ENCODE measurements at regions not wholly inside any gene's neighbourhood (a gene's known extent, or its start where the extent isn't known, plus 50 kb on each side); places are given as distances from the start of the nearest gene placed in this dataset.

DNA sequence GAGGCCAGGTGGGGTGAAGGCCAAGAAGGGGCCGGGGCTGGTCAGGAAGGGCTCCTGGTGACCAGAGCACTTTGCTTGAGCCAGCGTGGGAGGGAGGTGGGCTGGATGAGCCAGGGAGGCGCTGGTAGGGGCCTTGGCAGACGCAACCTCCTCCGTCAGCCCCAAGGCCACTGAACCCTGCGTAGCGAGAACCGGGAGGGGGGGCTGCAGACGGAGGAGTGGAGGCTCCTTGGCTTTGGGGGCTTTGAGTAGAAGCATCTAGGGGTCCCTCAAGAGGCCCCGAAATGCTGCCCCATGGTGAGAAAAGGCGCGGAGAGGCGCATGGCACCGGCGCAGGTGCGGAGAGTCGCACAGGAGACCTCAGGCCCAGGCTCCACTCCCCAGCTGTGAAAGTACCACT is 1888.0 kb upstream of the CDH9 start:
- Histone ChIP-seq H3K9me3 (ENCODE audit: control insufficient read depth, insufficient read depth, low read depth, low read length) (no peaks in the 10 kb centered on the region), H4K20me1 (ENCODE audit: control insufficient read depth, extremely low read depth, insufficient read depth, low read length) (no peaks in the 10 kb centered on the region), H2AFZ (ENCODE audit: low read length) (no peak overlapping the region), H3K4me2 (ENCODE audit: extremely low read depth, insufficient read depth, low read length) (no peak overlapping the region), H3K9ac (ENCODE audit: insufficient read depth, low read length) (no peak overlapping the region), H3K27ac (ENCODE audit: insufficient read depth, low read length) (no peak overlapping the region), H3K4me1 (ENCODE audit: control insufficient read depth, extremely low read depth, insufficient read depth, low read length) (no peaks in the 10 kb centered on the region), H3K4me3 (replicated peaks in 1 of 4; ENCODE audit: control extremely low read depth in 1 of 4, insufficient read depth in 1 of 4, low read depth in 3 of 4, low read length in 4 of 4) (no peak overlapping the region), H3K79me2 (ENCODE audit: control insufficient read depth, insufficient read depth, low read length) (no peaks in the 10 kb centered on the region), H3K36me3 (ENCODE audit: control insufficient read depth, insufficient read depth, low read length) (no peaks in the 10 kb centered on the region), H3K27me3 (ENCODE audit: control insufficient read depth, insufficient read depth, low read length) (no peaks in the 10 kb centered on the region)
- TF ChIP-seq EZH2 (IDR thresholded peaks at IDR 0.05; ENCODE audit: low read length, missing control alignments), result no peak
- TF ChIP-seq CTCF (conservative IDR thresholded peaks at IDR 0.05 in 1 of 2, IDR thresholded peaks at IDR 0.05 in 1 of 2; ENCODE audit: low read depth in 1 of 2, low read length in 2 of 2), result no peak
- DNase-seq (ENCODE audit: low read depth in 2 of 2), result no peak

- no peaks in the 10 kb centered on the region for H3K79me2 ChIP-seq (ENCODE audit: control insufficient read depth, insufficient read depth, low read length)
- no peak overlapping the region for H3K4me2 ChIP-seq (ENCODE audit: extremely low read depth, insufficient read depth, low read length)
- no peak overlapping the region for H3K9ac ChIP-seq (ENCODE audit: insufficient read depth, low read length)
- no peaks in the 10 kb centered on the region for H3K27me3 ChIP-seq (ENCODE audit: control insufficient read depth, insufficient read depth, low read length)
- H3K9me3 ChIP-seq (ENCODE audit: control insufficient read depth, insufficient read depth, low read depth, low read length), result no peaks in the 10 kb centered on the region
- no peak overlapping the region for H3K4me3 ChIP-seq (replicated peaks in 1 of 4; ENCODE audit: control extremely low read depth in 1 of 4, insufficient read depth in 1 of 4, low read depth in 3 of 4, low read length in 4 of 4)
- no peaks in the 10 kb centered on the region for H4K20me1 ChIP-seq (ENCODE audit: control insufficient read depth, extremely low read depth, insufficient read depth, low read length)
- no peak overlapping the region for H2AFZ ChIP-seq (ENCODE audit: low read length)
- no peak for DNase-seq (ENCODE audit: low read depth in 2 of 2)
- H3K36me3 ChIP-seq (ENCODE audit: control insufficient read depth, insufficient read depth, low read length), result no peaks in the 10 kb centered on the region
- no peak overlapping the region for H3K27ac ChIP-seq (ENCODE audit: insufficient read depth, low read length)
- TF ChIP-seq EZH2 (IDR thresholded peaks at IDR 0.05; ENCODE audit: low read length, missing control alignments) (no peak), CTCF (conservative IDR thresholded peaks at IDR 0.05 in 1 of 2, IDR thresholded peaks at IDR 0.05 in 1 of 2; ENCODE audit: low read depth in 1 of 2, low read length in 2 of 2) (no peak)
- H3K4me1 ChIP-seq (ENCODE audit: control insufficient read depth, extremely low read depth, insufficient read depth, low read length), result no peaks in the 10 kb centered on the region
Observed at GRCh38 chr5:28917631-28918030, 1879.2 kb upstream of the CDH9 start.

- Histone ChIP-seq H3K27me3 (ENCODE audit: control insufficient read depth, insufficient read depth, low read length) (no peaks in the 10 kb centered on the region), H3K4me3 (replicated peaks in 1 of 4; ENCODE audit: control extremely low read depth in 1 of 4, insufficient read depth in 1 of 4, low read depth in 3 of 4, low read length in 4 of 4) (no peak overlapping the region), H3K27ac (ENCODE audit: insufficient read depth, low read length) (no peak overlapping the region), H3K9ac (ENCODE audit: insufficient read depth, low read length) (no peak overlapping the region), H3K4me2 (ENCODE audit: extremely low read depth, insufficient read depth, low read length) (no peak overlapping the region), H3K79me2 (ENCODE audit: control insufficient read depth, insufficient read depth, low read length) (no peaks in the 10 kb centered on the region), H3K4me1 (ENCODE audit: control insufficient read depth, extremely low read depth, insufficient read depth, low read length) (no peaks in the 10 kb centered on the region), H4K20me1 (ENCODE audit: control insufficient read depth, extremely low read depth, insufficient read depth, low read length) (no peaks in the 10 kb centered on the region), H2AFZ (ENCODE audit: low read length) (no peak overlapping the region), H3K9me3 (ENCODE audit: control insufficient read depth, insufficient read depth, low read depth, low read length) (no peaks in the 10 kb centered on the region), H3K36me3 (ENCODE audit: control insufficient read depth, insufficient read depth, low read length) (no peaks in the 10 kb centered on the region)
- DNase-seq (ENCODE audit: low read depth in 2 of 2), result no peak
- TF ChIP-seq EZH2 (IDR thresholded peaks at IDR 0.05; ENCODE audit: low read length, missing control alignments), result no peak
- no peak for TF ChIP-seq CTCF (conservative IDR thresholded peaks at IDR 0.05 in 1 of 2, IDR thresholded peaks at IDR 0.05 in 1 of 2; ENCODE audit: low read depth in 1 of 2, low read length in 2 of 2)
Observed at GRCh38 chr5:28914297-28914696, 1875.9 kb upstream of the CDH9 start.

Data from fibroblast of lung (primary cell).